Panc1 (cell line): ENCODE measurements at regions not wholly inside any gene's neighbourhood (a gene's known extent, or its start where the extent isn't known, plus 50 kb on each side); places are given as distances from the start of the nearest gene placed in this dataset.

ENCODE experiments used
- ATAC-seq: fragments of 200-7000 bp; cut with Tn5 transposase; 2 replicates; pipeline ENCODE4 v1.9.1; 2020; ENCODE audit warnings: mild to moderate bottlenecking, moderate library complexity
- BruUV-seq: library from RNA; stranded (reverse); fragments of 400-500 nt; replicated peaks from 2 replicates; lab custom pipeline; 2021; lab: Mats Ljungman, UMichigan
- CTCF ChIA-PET: fragments of 300-600 bp; sonication (Branson Sonifier 250); formaldehyde crosslinking; loops from one replicate; lab custom pipeline; 2022; ENCODE audit warnings: antibody characterized with exemption; lab: Charles Lee
- POLR2A ChIA-PET: fragments of 300-600 bp; sonication (Branson Sonifier 250); formaldehyde crosslinking; loops from one replicate; lab custom pipeline; 2022; ENCODE audit warnings: antibody characterized with exemption; lab: Charles Lee
- DNase-seq: peaks from one replicate; pipeline ENCODE4 v3.0.0-alpha.2; 2010; ENCODE audit warnings: low read depth, low spot score
- H3K27ac ChIP-seq: 2 replicates; pipeline ENCODE4 v1.5.1; 2011; ENCODE audit warnings: mild to moderate bottlenecking, low read length, inconsistent platforms
- H3K27me3 ChIP-seq: fragments of 200-500 bp; sonication (Bioruptor generic); 2 replicates; pipeline ENCODE4 v1.6.0; 2014; ENCODE audit warnings: low read length, inconsistent platforms; ENCODE audit not compliant: control insufficient read depth, insufficient read depth
- H3K36me3 ChIP-seq: fragments of 200-500 bp; sonication (Bioruptor generic); 2 replicates; pipeline ENCODE4 v1.5.1; 2014; ENCODE audit warnings: inconsistent platforms, mild to moderate bottlenecking, low read length, moderate library complexity; ENCODE audit not compliant: control insufficient read depth, insufficient read depth
- H3K4me1 ChIP-seq: 2 replicates; pipeline ENCODE4 v1.5.1; 2011; ENCODE audit warnings: inconsistent platforms, mild to moderate bottlenecking, low read length, moderate library complexity; ENCODE audit not compliant: control insufficient read depth, insufficient read depth
- H3K4me3 ChIP-seq, 2 experiments: 2 replicates each; pipeline ENCODE4 v1.5.1; 2011 to 2012; ENCODE audit warnings: low read depth in 2 of 2, low read length in 2 of 2, mild to moderate bottlenecking in 2 of 2, inconsistent platforms in 1 of 2, moderate library complexity in 1 of 2
- H3K9me3 ChIP-seq: fragments of 200-500 bp; sonication (Bioruptor generic); 2 replicates; pipeline ENCODE4 v1.5.1; 2014; ENCODE audit warnings: low read depth, mild to moderate bottlenecking, inconsistent platforms, low read length, moderate library complexity; ENCODE audit not compliant: control insufficient read depth, insufficient read depth
- CTCF ChIP-seq: fragments of 450-650 bp; IDR thresholded peaks from 2 replicates; pipeline ENCODE4 v1.5.1; 2017; ENCODE audit warnings: mild to moderate bottlenecking
- POLR2AphosphoS5 ChIP-seq: IDR thresholded peaks from 2 replicates; pipeline ENCODE4 v1.6.1; 2012; ENCODE audit warnings: mild to moderate bottlenecking, low read depth, low read length, moderate library complexity
- SIN3A ChIP-seq: IDR thresholded peaks from 2 replicates; pipeline ENCODE4 v1.6.1; 2012; ENCODE audit warnings: low read depth, mild to moderate bottlenecking, low read length, moderate library complexity, borderline replicate concordance; ENCODE audit not compliant: insufficient read depth
- TCF7L2 ChIP-seq: IDR thresholded peaks from 2 replicates; pipeline ENCODE4 v1.6.1; 2011; ENCODE audit warnings: mild to moderate bottlenecking, low read depth, low read length, inconsistent platforms
- in situ Hi-C: cut with HindIII; loops from 2 replicates; pipeline ENCODE4 v1.10.0; 2016; ENCODE audit warnings: low sequenced_read_pairs, low pct_unique_long_range_greater_than_20kb
- intact Hi-C: fragments of 100-400 bp; cut with micrococcal nuclease; formaldehyde crosslinking; loops from one replicate; pipeline ENCODE4 v1.10.0; 2022; ENCODE audit not compliant: unreplicated experiment
- TF ChIP-seq, protein P1 (sequence below), 2 experiments: IDR thresholded peaks; 2 replicates each; pipeline ENCODE4 v1.6.1; 2011 to 2012; ENCODE audit warnings: low read depth in 2 of 2, control low read depth in 1 of 2, low read length in 1 of 2, mild to moderate bottlenecking in 1 of 2, moderate library complexity in 1 of 2; ENCODE audit not compliant: insufficient read depth in 1 of 2

DNA sequence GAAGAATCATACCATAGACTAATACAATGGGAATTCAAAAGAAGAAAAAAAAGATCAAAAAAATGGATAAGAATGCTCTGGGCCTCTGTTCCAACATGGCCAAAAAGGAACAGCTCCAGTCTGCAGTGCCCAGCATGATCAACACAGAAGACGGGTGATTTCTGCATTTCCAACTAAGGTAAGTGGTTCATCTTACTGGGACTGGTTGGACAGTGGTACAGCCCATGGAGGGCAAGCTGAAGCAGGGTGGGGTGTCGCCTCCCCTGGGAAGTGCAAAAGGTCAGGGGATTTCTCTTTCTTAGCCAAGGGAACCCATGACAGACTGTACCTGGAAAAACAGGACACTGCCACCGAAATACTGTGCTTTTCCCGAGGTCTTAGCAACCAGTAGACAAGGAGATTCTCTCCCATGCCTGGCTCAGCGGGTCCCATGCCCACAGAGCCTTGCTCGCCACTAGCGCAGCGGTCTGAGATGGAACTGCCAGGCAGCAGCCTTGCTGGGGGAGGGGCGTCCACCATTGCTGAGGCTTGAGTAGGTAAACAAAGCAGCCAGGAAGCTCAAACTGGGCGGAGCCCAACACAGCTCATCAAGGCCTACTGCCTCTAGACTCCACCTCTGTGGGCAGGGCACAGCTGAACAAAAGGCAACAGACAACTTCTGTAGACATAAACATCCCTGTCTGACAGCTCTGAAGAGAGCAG lies 428.4 kb downstream of the MN1 start:
- no peak for ATAC-seq
- intact Hi-C loops (no loop called here), in situ Hi-C loops (no loop called here)
- Histone ChIP-seq H3K4me1 (no peaks in the 10 kb centered on the region), H3K4me3 (no peak overlapping the region), H3K9me3 (no peaks in the 10 kb centered on the region), H3K36me3 (no peaks in the 10 kb centered on the region), H3K27ac (no peak overlapping the region), H3K27me3 (no peaks in the 10 kb centered on the region)
- no peak for TF ChIP-seq POLR2AphosphoS5
- no peak for TF ChIP-seq TCF7L2
- TF ChIP-seq, protein P1, sequence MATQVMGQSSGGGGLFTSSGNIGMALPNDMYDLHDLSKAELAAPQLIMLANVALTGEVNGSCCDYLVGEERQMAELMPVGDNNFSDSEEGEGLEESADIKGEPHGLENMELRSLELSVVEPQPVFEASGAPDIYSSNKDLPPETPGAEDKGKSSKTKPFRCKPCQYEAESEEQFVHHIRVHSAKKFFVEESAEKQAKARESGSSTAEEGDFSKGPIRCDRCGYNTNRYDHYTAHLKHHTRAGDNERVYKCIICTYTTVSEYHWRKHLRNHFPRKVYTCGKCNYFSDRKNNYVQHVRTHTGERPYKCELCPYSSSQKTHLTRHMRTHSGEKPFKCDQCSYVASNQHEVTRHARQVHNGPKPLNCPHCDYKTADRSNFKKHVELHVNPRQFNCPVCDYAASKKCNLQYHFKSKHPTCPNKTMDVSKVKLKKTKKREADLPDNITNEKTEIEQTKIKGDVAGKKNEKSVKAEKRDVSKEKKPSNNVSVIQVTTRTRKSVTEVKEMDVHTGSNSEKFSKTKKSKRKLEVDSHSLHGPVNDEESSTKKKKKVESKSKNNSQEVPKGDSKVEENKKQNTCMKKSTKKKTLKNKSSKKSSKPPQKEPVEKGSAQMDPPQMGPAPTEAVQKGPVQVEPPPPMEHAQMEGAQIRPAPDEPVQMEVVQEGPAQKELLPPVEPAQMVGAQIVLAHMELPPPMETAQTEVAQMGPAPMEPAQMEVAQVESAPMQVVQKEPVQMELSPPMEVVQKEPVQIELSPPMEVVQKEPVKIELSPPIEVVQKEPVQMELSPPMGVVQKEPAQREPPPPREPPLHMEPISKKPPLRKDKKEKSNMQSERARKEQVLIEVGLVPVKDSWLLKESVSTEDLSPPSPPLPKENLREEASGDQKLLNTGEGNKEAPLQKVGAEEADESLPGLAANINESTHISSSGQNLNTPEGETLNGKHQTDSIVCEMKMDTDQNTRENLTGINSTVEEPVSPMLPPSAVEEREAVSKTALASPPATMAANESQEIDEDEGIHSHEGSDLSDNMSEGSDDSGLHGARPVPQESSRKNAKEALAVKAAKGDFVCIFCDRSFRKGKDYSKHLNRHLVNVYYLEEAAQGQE (IDR thresholded peaks at IDR 0.05; ENCODE audit: insufficient read depth in 1 of 2, low read depth in 2 of 2, low read length in 1 of 2): no peak
- no peak for TF ChIP-seq SIN3A
- no peak for TF ChIP-seq CTCF
- no peak for DNase-seq
- no TSS peak for BruUV-seq
- ChIA-PET CTCF (no interaction called here), POLR2A (no interaction called here)

GRCh38 chr22:27377501-27378295 lies 423.9 kb downstream of the MN1 start:
- Histone ChIP-seq H3K27me3 (no peaks in the 10 kb centered on the region), H3K9me3 (no peaks in the 10 kb centered on the region), H3K4me1 (no peaks in the 10 kb centered on the region; the same call in 1 of the 2 replicates), H3K36me3 (no peaks in the 10 kb centered on the region), H3K4me3 (no peak overlapping the region), H3K27ac (no peak overlapping the region)
- ChIA-PET POLR2A (interaction anchor here (0.6 kb wide), 1 partner anchor 104 kb away, joined by 3 read pairs; no protein-coding TSS in a partner anchor), CTCF (no interaction called here)
- intact Hi-C loops (no loop called here), in situ Hi-C loops (no loop called here)
- DNase-seq: no peak
- TF ChIP-seq CTCF: no peak
- TF ChIP-seq SIN3A: no peak
- no peak for TF ChIP-seq POLR2AphosphoS5
- TF ChIP-seq, protein P1 (IDR thresholded peaks at IDR 0.05; ENCODE audit: insufficient read depth in 1 of 2, low read depth in 2 of 2, low read length in 1 of 2): no peak
- no peak for TF ChIP-seq TCF7L2
- ATAC-seq: no peak
- BruUV-seq: no TSS peak
